BJ (cell line): ENCODE measurements at regions not wholly inside any gene's neighbourhood (a gene's known extent, or its start where the extent isn't known, plus 50 kb on each side); places are given as distances from the start of the nearest gene placed in this dataset.

ENCODE experiments used
- CTCF ChIA-PET: fragments of 350-600 bp; formaldehyde crosslinking; extraction: SDS; loops from one replicate; lab custom pipeline; 2021; ENCODE audit warnings: antibody characterized with exemption, inconsistent platforms; lab: Yijun Ruan, JAX
- POLR2A ChIA-PET: fragments of 300-600 bp; sonication (Branson Sonifier 250); formaldehyde crosslinking; extraction: SDS; loops from one replicate; lab custom pipeline; 2021; ENCODE audit warnings: antibody characterized with exemption; lab: Charles Lee
- DNase-seq: peaks from one replicate; pipeline ENCODE4 v3.0.0-alpha.2; 2011; ENCODE audit warnings: low read depth
- H3K27me3 ChIP-seq: 2 replicates; pipeline ENCODE4 v1.6.0; 2011; ENCODE audit warnings: low read length; ENCODE audit not compliant: control insufficient read depth, insufficient read depth
- H3K36me3 ChIP-seq: 2 replicates; pipeline ENCODE4 v1.5.1; 2011; ENCODE audit warnings: low read length; ENCODE audit not compliant: control insufficient read depth, insufficient read depth
- H3K4me3 ChIP-seq: 2 replicates; pipeline ENCODE4 v1.5.1; 2011; ENCODE audit warnings: low read depth, mild to moderate bottlenecking, control low read depth, low read length
- TF ChIP-seq, protein P1 (sequence below): IDR thresholded peaks from 2 replicates; pipeline ENCODE4 v1.5.1; 2011; ENCODE audit warnings: low read depth, mild to moderate bottlenecking, control low read depth, inconsistent platforms, low read length, moderate library complexity; ENCODE audit not compliant: insufficient read depth

DNA sequence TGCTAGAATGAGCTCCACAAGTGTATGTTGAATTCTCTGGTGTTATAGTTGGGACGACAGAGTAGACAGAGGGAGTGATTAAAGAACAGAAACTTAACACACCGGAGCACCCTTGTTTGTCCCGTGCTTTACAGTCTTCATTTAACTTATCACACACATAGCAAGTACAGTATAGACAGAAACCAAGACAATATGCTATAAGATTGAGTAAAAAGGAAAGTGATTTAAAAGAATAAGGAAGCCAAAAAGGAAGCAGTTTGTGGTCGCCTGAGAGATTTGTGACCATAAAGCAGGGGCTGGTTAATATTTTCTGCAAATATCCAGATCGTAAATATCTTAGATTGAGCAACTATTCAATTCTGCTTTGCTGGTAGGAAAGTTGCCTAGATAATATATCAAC lies 1128.4 kb downstream of the TSN start:
- H3K4me3 ChIP-seq: no peak overlapping the region
- no peaks in the 10 kb centered on the region for H3K27me3 ChIP-seq
- H3K36me3 ChIP-seq: no peaks in the 10 kb centered on the region
- no peak for DNase-seq
- TF ChIP-seq, protein P1, sequence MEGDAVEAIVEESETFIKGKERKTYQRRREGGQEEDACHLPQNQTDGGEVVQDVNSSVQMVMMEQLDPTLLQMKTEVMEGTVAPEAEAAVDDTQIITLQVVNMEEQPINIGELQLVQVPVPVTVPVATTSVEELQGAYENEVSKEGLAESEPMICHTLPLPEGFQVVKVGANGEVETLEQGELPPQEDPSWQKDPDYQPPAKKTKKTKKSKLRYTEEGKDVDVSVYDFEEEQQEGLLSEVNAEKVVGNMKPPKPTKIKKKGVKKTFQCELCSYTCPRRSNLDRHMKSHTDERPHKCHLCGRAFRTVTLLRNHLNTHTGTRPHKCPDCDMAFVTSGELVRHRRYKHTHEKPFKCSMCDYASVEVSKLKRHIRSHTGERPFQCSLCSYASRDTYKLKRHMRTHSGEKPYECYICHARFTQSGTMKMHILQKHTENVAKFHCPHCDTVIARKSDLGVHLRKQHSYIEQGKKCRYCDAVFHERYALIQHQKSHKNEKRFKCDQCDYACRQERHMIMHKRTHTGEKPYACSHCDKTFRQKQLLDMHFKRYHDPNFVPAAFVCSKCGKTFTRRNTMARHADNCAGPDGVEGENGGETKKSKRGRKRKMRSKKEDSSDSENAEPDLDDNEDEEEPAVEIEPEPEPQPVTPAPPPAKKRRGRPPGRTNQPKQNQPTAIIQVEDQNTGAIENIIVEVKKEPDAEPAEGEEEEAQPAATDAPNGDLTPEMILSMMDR: no peak
- ChIA-PET CTCF (no interaction called here), POLR2A (no interaction called here)

DNA sequence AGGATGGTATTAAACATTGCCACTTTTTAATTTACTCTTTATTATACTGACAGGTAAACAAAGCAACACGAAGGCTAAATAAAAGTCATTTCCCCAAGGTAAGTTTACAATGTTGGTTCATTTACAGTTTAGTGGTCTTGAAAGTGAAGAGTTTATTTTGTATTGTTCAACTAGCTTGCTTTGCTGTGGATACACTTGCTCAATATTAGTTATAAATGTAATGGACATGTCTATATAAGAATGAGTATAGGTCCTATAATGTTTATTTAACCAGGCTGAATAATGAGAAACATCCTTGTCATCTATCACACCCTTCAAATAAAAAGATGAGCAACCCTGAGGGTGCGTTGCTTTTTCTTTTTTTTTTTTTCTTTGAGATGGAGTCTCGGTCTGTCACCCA lies 1129.4 kb downstream of the TSN start:
- no peaks in the 10 kb centered on the region for H3K36me3 ChIP-seq
- DNase-seq: no peak
- TF ChIP-seq, protein P1: no peak
- no peaks in the 10 kb centered on the region for H3K27me3 ChIP-seq
- ChIA-PET CTCF (no interaction called here), POLR2A (no interaction called here)
- no peak overlapping the region for H3K4me3 ChIP-seq

DNA sequence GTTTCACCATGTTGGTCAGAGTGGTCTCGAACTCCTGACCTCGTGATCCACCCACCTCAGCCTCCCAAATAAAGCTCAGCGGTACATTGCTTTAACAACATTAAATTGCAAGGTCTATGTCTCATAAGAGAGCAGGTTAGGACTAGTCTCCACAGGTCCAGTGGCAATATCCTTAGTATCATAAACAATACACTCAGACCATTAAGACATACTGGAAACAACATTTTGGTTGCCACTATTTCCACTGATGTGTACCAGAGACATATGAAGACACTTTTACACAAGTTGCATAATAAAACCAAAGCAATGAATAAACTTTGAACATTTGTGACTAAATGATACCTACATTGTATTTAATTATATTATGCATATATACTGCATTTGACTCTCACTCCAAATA lies 1130.0 kb downstream of the TSN start:
- no peak for DNase-seq
- ChIA-PET CTCF (no interaction called here), POLR2A (no interaction called here)
- no peaks in the 10 kb centered on the region for H3K36me3 ChIP-seq
- no peaks in the 10 kb centered on the region for H3K27me3 ChIP-seq
- TF ChIP-seq, protein P1: no peak
- H3K4me3 ChIP-seq: no peak overlapping the region

DNA sequence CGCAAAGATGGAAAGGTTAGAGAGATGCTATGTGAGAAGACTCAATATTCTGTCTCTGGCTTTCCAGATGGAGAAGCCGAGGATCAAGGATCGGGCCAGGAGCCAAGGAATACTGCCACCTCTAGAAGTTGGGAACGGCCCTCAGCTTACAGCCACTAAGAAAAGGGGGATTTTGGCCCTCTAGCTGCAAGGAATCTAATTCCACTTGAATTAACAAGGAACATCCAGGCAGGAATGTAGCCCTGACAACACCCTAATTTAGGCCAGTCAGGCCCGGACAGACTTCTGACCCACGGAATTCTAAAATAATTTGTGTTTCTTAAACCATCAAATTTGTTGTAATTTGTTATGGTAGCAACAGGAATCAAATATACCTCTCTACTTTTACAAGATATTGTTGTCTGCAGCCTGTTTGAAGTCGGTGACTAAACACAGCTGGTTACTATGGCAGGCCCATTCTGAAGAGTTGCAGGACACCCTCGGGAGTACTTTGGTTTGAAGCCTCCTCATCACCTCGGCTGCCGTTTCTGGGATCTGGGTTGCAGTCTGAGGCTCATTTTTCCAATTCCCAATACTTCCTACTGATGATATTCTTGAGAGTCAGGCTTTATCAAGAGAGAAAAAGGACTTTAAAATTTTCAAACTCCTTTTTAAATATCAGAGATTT lies 1131.2 kb downstream of the TSN start:
- Histone ChIP-seq H3K4me3 (no peak overlapping the region), H3K36me3 (no peaks in the 10 kb centered on the region), H3K27me3 (no peaks in the 10 kb centered on the region)
- ChIA-PET CTCF (no interaction called here), POLR2A (no interaction called here)
- no peak for DNase-seq
- TF ChIP-seq, protein P1: no peak

DNA sequence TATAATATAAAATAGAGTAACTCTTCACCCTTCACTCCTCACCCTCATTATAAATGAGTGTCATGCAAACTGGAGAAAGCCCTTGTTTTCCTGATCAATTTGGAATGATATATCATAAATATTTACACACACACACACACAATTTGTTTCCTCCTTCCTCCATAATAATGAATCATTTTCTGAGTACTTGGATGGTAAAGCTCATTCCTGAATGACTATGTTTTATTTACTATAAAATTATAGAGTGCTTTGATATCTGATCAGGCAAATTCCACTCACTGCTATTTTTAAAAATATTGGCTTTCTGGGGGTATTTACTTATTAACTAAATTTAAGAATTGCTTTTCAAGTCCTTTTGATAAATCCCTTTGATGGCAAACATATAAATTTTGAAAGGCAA lies 1125.5 kb upstream of the CNTNAP5 start:
- CTCF ChIA-PET: no interaction called here
- H3K27me3 ChIP-seq: no peaks in the 10 kb centered on the region
- POLR2A ChIA-PET: no interaction called here

More for the DNA sequence above, 1125.5 kb upstream of the CNTNAP5 start:
- DNase-seq: no peak
- no peak overlapping the region for H3K4me3 ChIP-seq
- TF ChIP-seq, protein P1: no peak
- H3K36me3 ChIP-seq: no peaks in the 10 kb centered on the region
